GM11168 (cell line): ENCODE measurements at regions not wholly inside any gene's neighbourhood (a gene's known extent, or its start where the extent isn't known, plus 50 kb on each side); places are given as distances from the start of the nearest gene placed in this dataset.

Source experiments
- in situ Hi-C: fragments of 300-500 bp; cut with MboI; formaldehyde crosslinking; loops from one replicate; pipeline ENCODE4 v1.12.0; 2022; ENCODE audit warnings: low sequenced_read_pairs; ENCODE audit not compliant: unreplicated experiment

- in situ Hi-C loops, result no loop called here
These were observed 79.1 kb downstream of the ZNF365 start for GRCh38 chr10:62453274-62453673.

GRCh38 chr10:62454687-62455397 is 80.7 kb downstream of the ZNF365 start:
- in situ Hi-C loops, result no loop called here

GRCh38 chr10:62456611-62457101 is 82.5 kb downstream of the ZNF365 start:
- in situ Hi-C loops, result no loop called here

- in situ Hi-C loops, result no loop called here
These were observed 83.0 kb downstream of the ZNF365 start for GRCh38 chr10:62457196-62457595.

GRCh38 chr10:62457598-62457997 is 83.4 kb downstream of the ZNF365 start:
- in situ Hi-C loops, result no loop called here

GRCh38 chr10:62459072-62459471 is 84.9 kb downstream of the ZNF365 start:
- in situ Hi-C loops, result no loop called here

GRCh38 chr10:62459500-62459899 is 85.3 kb downstream of the ZNF365 start:
- in situ Hi-C loops, result no loop called here

- in situ Hi-C loops, result no loop called here
These were observed 86.2 kb downstream of the ZNF365 start for GRCh38 chr10:62460393-62460792.

GRCh38 chr10:62461120-62461519 is 87.0 kb downstream of the ZNF365 start:
- in situ Hi-C loops, result no loop called here

GRCh38 chr10:62462461-62462860 is 88.3 kb downstream of the ZNF365 start:
- in situ Hi-C loops, result no loop called here

GRCh38 chr10:62463364-62463763 is 89.2 kb downstream of the ZNF365 start:
- in situ Hi-C loops, result no loop called here

- in situ Hi-C loops, result no loop called here
These were observed 90.1 kb downstream of the ZNF365 start for GRCh38 chr10:62464308-62464707.

GRCh38 chr10:62466590-62466989 is 92.4 kb downstream of the ZNF365 start:
- in situ Hi-C loops, result no loop called here

- in situ Hi-C loops, result no loop called here
These were observed 93.4 kb downstream of the ZNF365 start for GRCh38 chr10:62467527-62467926.

GRCh38 chr10:62471711-62472110 is 97.5 kb downstream of the ZNF365 start:
- in situ Hi-C loops, result no loop called here

GRCh38 chr10:62473241-62473640 is 99.1 kb downstream of the ZNF365 start:
- in situ Hi-C loops, result no loop called here

GRCh38 chr10:62475551-62475950 is 101.4 kb downstream of the ZNF365 start:
- in situ Hi-C loops, result no loop called here

GRCh38 chr10:62479523-62479922 is 105.4 kb downstream of the ZNF365 start:
- in situ Hi-C loops, result no loop called here

- in situ Hi-C loops, result no loop called here
These were observed 106.0 kb downstream of the ZNF365 start for GRCh38 chr10:62480196-62480595.

- in situ Hi-C loops, result no loop called here
These were observed 108.4 kb downstream of the ZNF365 start for GRCh38 chr10:62482581-62482980.

- in situ Hi-C loops, result no loop called here
These were observed 117.4 kb downstream of the ZNF365 start for GRCh38 chr10:62491597-62491996.
